ENCODE measurements at regions not wholly inside any gene's neighbourhood (a gene's known extent, or its start where the extent isn't known, plus 50 kb on each side); places are given as distances from the start of the nearest gene placed in this dataset.

- H3K27me3 ChIP-seq (ENCODE audit: insufficient read depth, poor library complexity, severe bottlenecking), result no peaks in the 10 kb centered on the region
- no peaks in the 10 kb centered on the region for H3K4me1 ChIP-seq (ENCODE audit: insufficient read depth, poor library complexity, severe bottlenecking)
- TF ChIP-seq CTCF (IDR thresholded peaks at IDR 0.05; ENCODE audit: poor library complexity, severe bottlenecking), result no peak
- no peak overlapping the region for H3K27ac ChIP-seq (ENCODE audit: poor library complexity, severe bottlenecking)
- H3K36me3 ChIP-seq (ENCODE audit: low read depth), result no peaks in the 10 kb centered on the region
- DNase-seq (ENCODE audit: low spot score) (no peak), ATAC-seq (ENCODE audit: low read depth) (no peak)
- H3K4me3 ChIP-seq (ENCODE audit: severe bottlenecking), result no peak overlapping the region
- H3K9me3 ChIP-seq (ENCODE audit: severe bottlenecking), result no peaks in the 10 kb centered on the region
Observed at GRCh38 chr3:70743754-70744153, 431.3 kb upstream of the MDFIC2 start.

- no peak overlapping the region for H3K4me3 ChIP-seq (ENCODE audit: severe bottlenecking)
- no peaks in the 10 kb centered on the region for H3K36me3 ChIP-seq (ENCODE audit: low read depth)
- H3K27ac ChIP-seq (ENCODE audit: poor library complexity, severe bottlenecking), result no peak overlapping the region
- ATAC-seq (ENCODE audit: low read depth) (no peak), DNase-seq (ENCODE audit: low spot score) (no peak)
- no peak for TF ChIP-seq CTCF (IDR thresholded peaks at IDR 0.05; ENCODE audit: poor library complexity, severe bottlenecking)
- H3K9me3 ChIP-seq (ENCODE audit: severe bottlenecking), result no peaks in the 10 kb centered on the region
- H3K27me3 ChIP-seq (ENCODE audit: insufficient read depth, poor library complexity, severe bottlenecking), result no peaks in the 10 kb centered on the region
- H3K4me1 ChIP-seq (ENCODE audit: insufficient read depth, poor library complexity, severe bottlenecking), result no peaks in the 10 kb centered on the region
Observed at GRCh38 chr3:70742081-70742480, 429.6 kb upstream of the MDFIC2 start.

GRCh38 chr3:70740872-70741271 lies 428.4 kb upstream of the MDFIC2 start:
- no peak for TF ChIP-seq CTCF (IDR thresholded peaks at IDR 0.05; ENCODE audit: poor library complexity, severe bottlenecking)
- no peaks in the 10 kb centered on the region for H3K27me3 ChIP-seq (ENCODE audit: insufficient read depth, poor library complexity, severe bottlenecking)
- no peak for ATAC-seq (ENCODE audit: low read depth)
- no peaks in the 10 kb centered on the region for H3K36me3 ChIP-seq (ENCODE audit: low read depth)
- no peaks in the 10 kb centered on the region for H3K4me1 ChIP-seq (ENCODE audit: insufficient read depth, poor library complexity, severe bottlenecking)
- no peak for DNase-seq (ENCODE audit: low spot score)
- H3K4me3 ChIP-seq (ENCODE audit: severe bottlenecking), result no peak overlapping the region
- no peaks in the 10 kb centered on the region for H3K9me3 ChIP-seq (ENCODE audit: severe bottlenecking)
- H3K27ac ChIP-seq (ENCODE audit: poor library complexity, severe bottlenecking), result no peak overlapping the region

- DNase-seq (ENCODE audit: low spot score), result no peak
- no peaks in the 10 kb centered on the region for H3K27me3 ChIP-seq (ENCODE audit: insufficient read depth, poor library complexity, severe bottlenecking)
- TF ChIP-seq CTCF (IDR thresholded peaks at IDR 0.05; ENCODE audit: poor library complexity, severe bottlenecking), result no peak
- H3K4me1 ChIP-seq (ENCODE audit: insufficient read depth, poor library complexity, severe bottlenecking), result no peaks in the 10 kb centered on the region
- no peaks in the 10 kb centered on the region for H3K9me3 ChIP-seq (ENCODE audit: severe bottlenecking)
- H3K27ac ChIP-seq (ENCODE audit: poor library complexity, severe bottlenecking), result no peak overlapping the region
- H3K36me3 ChIP-seq (ENCODE audit: low read depth), result no peaks in the 10 kb centered on the region
- H3K4me3 ChIP-seq (ENCODE audit: severe bottlenecking), result no peak overlapping the region
- ATAC-seq (ENCODE audit: low read depth), result no peak
Observed at GRCh38 chr3:70740071-70740470, 427.6 kb upstream of the MDFIC2 start.

GRCh38 chr3:70738291-70738681 lies 425.8 kb upstream of the MDFIC2 start:
- no peaks in the 10 kb centered on the region for H3K4me1 ChIP-seq (ENCODE audit: insufficient read depth, poor library complexity, severe bottlenecking)
- H3K27ac ChIP-seq (ENCODE audit: poor library complexity, severe bottlenecking), result no peak overlapping the region
- H3K36me3 ChIP-seq (ENCODE audit: low read depth), result no peaks in the 10 kb centered on the region
- ATAC-seq (ENCODE audit: low read depth), result peak; percentile 61; the same call in 1 of the 3 replicates
- no peak for DNase-seq (ENCODE audit: low spot score)
- H3K9me3 ChIP-seq (ENCODE audit: severe bottlenecking), result no peaks in the 10 kb centered on the region
- no peaks in the 10 kb centered on the region for H3K27me3 ChIP-seq (ENCODE audit: insufficient read depth, poor library complexity, severe bottlenecking)
- no peak overlapping the region for H3K4me3 ChIP-seq (ENCODE audit: severe bottlenecking)
- no peak for TF ChIP-seq CTCF (IDR thresholded peaks at IDR 0.05; ENCODE audit: poor library complexity, severe bottlenecking)

Measured in RWPE2 (cell line).